K562 (cell line): ENCODE measurements at regions not wholly inside any gene's neighbourhood (a gene's known extent, or its start where the extent isn't known, plus 50 kb on each side); places are given as distances from the start of the nearest gene placed in this dataset.

Experiments
- CHD4 ChIP-seq: fragments of 200-600 bp; sonication (generic); IDR thresholded peaks from 3 replicates; pipeline ENCODE4 v1.6.1; 2012; ENCODE audit warnings: low read depth, mild to moderate bottlenecking, mixed read lengths, low read length, inconsistent platforms; ENCODE audit not compliant: insufficient read depth, insufficient replicate concordance, poor library complexity, severe bottlenecking
- E4F1 ChIP-seq: fragments of 250-450 bp; sonication (Bioruptor Pico); IDR thresholded peaks from 2 replicates; pipeline ENCODE4 v1.5.0; 2021; ENCODE audit warnings: mild to moderate bottlenecking, borderline replicate concordance
- ELF2 ChIP-seq: fragments of 250-450 bp; sonication (Bioruptor Pico); IDR thresholded peaks from 2 replicates; pipeline ENCODE4 v1.5.0; 2021; ENCODE audit warnings: mild to moderate bottlenecking
- MGA ChIP-seq: fragments of 450-650 bp; IDR thresholded peaks from 2 replicates; pipeline ENCODE4 v1.6.1; 2016; ENCODE audit warnings: mild to moderate bottlenecking, moderate library complexity
- MYBL2 ChIP-seq, 2 experiments: fragments of 450-650 bp in 1 of 2; sonication (generic) in 1 of 2; formaldehyde crosslinking in 1 of 2; IDR thresholded peaks; 2 replicates each; pipeline versions ENCODE4 v1.6.1 to v1.8.1; 2017 to 2022; ENCODE audit warnings: borderline replicate concordance in 1 of 2, inconsistent platforms in 1 of 2, low read depth in 1 of 2, mild to moderate bottlenecking in 1 of 2, missing genetic modification reagents in 1 of 2, moderate library complexity in 1 of 2
- NR4A1 ChIP-seq, 2 experiments: fragments of 250-450 bp in 1 of 2; fragments of 450-650 bp in 1 of 2; sonication (Bioruptor Pico) in 1 of 2; IDR thresholded peaks; 2 replicates each; pipeline versions ENCODE4 v1.4.0 to v1.6.1; 2016 to 2020; ENCODE audit warnings: mild to moderate bottlenecking in 2 of 2, missing compliant biosample characterization in 1 of 2, missing genetic modification characterization in 1 of 2, moderate library complexity in 1 of 2

- no peak for TF ChIP-seq MGA
- no peak for TF ChIP-seq CHD4
- TF ChIP-seq E4F1 (CRISPR knock-in tag): no peak
- TF ChIP-seq ELF2: no peak
- TF ChIP-seq NR4A1 (CRISPR knock-in tag; IDR thresholded peaks at IDR 0.05): no peak
- no peak for TF ChIP-seq NR4A1 (tag; IDR thresholded peaks at IDR 0.05)
- TF ChIP-seq MYBL2 (IDR thresholded peaks at IDR 0.05; ENCODE audit: low read depth): no peak
- no peak for TF ChIP-seq MYBL2 (CRISPR knock-in tag; IDR thresholded peaks at IDR 0.05; ENCODE audit: borderline replicate concordance)
Measured at GRCh38 chr14:99099051-99099787, 172.8 kb downstream of the BCL11B start (continued).
